Activated T-cell treated with anti-CD3 and anti-CD28 coated beads, Interleukin-2, amount 50 U/mL, for 4 hours (primary cell): ENCODE measurements at regions not wholly inside any gene's neighbourhood (a gene's known extent, or its start where the extent isn't known, plus 50 kb on each side); places are given as distances from the start of the nearest gene placed in this dataset.
A peak's percentile ranks its signal among the peaks of the same experiment; 100 is the strongest.

Experiments
- ATAC-seq, 2 donors: fragments of 200-7000 bp; cut with Tn5 transposase; one replicate each; pipeline ENCODE4 v1.10.0; 2021
- DNase-seq: peaks from one replicate; pipeline ENCODE4 v3.0.0-alpha.2; 2020
- H3K27me3 Mint-ChIP-seq: one replicate; pipeline ENCODE4 v1.8.0; 2021; ENCODE audit warnings: low read depth, mixed read lengths
- H3K36me3 Mint-ChIP-seq: one replicate; pipeline ENCODE4 v1.8.0; 2022; ENCODE audit warnings: mixed read lengths; ENCODE audit not compliant: insufficient read depth
- H3K4me1 Mint-ChIP-seq: one replicate; pipeline ENCODE4 v1.8.0; 2021; ENCODE audit warnings: low read depth, mixed read lengths
- H3K4me3 Mint-ChIP-seq: one replicate; pipeline ENCODE4 v1.8.0; 2021; ENCODE audit warnings: mild to moderate bottlenecking, moderate library complexity, mixed read lengths
- H3K9me3 Mint-ChIP-seq: one replicate; pipeline ENCODE4 v1.8.0; 2021; ENCODE audit warnings: mixed read lengths

DNA sequence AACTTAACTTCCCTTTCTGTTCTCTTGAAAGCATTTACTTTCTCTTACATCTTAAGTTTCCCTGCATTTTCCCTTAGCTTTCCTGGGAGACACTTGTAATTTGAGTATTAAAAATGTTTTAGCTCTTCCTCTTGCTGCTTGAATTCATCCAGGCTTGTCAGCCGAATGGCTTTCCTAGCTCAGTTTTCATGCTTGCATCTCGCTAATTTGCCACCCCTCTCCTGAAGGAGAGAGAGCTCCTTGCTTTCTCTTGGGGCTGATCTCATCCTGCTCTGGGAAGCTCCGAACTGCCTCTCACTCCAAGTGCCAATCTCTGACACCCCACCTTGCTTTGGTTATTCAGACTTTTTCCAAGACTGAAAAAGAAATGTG, 374.6 kb upstream of the TBL1XR1 start:
- ATAC-seq, result no peak
- Mint-ChIP-seq H3K4me1 (peaks cover 2% of the 10 kb centered on the region), H3K4me3 (no peak overlapping the region), H3K9me3 (peaks cover 9% of the 10 kb centered on the region), H3K27me3 (no peaks in the 10 kb centered on the region), H3K36me3 (no peaks in the 10 kb centered on the region)
- no peak for DNase-seq

DNA sequence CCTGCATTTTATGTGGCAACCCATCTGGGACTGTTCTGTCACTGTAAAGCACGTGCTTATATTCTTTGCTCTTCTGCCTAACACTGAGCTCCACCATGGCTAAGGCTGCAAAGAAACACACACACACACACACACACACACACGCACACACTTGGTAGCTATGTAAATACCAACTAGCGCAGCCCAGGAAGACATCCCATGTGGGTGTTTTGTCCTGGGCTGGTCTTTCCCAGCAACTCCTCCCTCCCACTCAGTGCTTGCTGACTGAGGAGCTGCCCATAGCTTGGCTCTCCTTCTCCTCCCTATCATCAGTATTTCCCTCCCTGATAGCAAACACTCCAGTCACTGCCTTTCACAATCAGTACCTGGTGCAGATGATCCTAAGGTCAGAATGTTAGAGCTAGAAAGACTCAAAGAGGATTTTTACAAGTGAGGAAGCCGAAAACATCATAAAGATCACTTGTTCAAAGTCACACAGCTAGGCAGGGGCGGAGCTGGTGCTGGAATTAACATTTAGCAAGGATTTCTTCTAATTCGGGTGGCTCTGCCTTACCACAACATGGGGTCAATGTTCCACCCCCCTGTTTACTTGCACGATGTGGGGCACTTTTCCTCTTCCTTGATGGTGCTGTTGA, 377.1 kb upstream of the TBL1XR1 start:
- H3K36me3 Mint-ChIP-seq, result no peaks in the 10 kb centered on the region
- no peak for DNase-seq
- H3K4me3 Mint-ChIP-seq, result no peak overlapping the region
- no peaks in the 10 kb centered on the region for H3K27me3 Mint-ChIP-seq
- peaks cover 2% of the 10 kb centered on the region for H3K4me1 Mint-ChIP-seq
- ATAC-seq, result no peak
- H3K9me3 Mint-ChIP-seq, result peaks cover 9% of the 10 kb centered on the region

DNA sequence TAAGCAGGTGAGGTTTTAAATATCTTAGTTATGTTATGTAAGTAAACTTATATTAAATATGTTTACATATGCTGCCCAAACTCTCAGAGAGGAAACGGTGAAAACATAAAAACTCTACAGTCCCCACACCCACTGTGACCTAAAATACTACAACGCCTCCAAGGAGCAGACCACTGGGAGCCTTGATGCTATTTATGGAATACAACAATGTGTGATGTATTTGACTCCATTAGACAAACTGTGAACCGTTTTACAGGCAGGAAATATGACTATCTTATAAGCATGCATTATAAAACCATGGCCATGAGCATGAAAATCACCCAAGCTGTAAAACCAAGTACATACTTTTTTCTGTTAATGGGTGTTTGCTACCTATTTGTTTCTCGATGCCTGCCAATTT, 379.5 kb upstream of the TBL1XR1 start:
- Mint-ChIP-seq H3K9me3 (no peaks in the 10 kb centered on the region), H3K36me3 (no peaks in the 10 kb centered on the region), H3K4me1 (no peaks in the 10 kb centered on the region), H3K27me3 (no peaks in the 10 kb centered on the region), H3K4me3 (no peak overlapping the region)
- ATAC-seq (no peak), DNase-seq (no peak)

DNA sequence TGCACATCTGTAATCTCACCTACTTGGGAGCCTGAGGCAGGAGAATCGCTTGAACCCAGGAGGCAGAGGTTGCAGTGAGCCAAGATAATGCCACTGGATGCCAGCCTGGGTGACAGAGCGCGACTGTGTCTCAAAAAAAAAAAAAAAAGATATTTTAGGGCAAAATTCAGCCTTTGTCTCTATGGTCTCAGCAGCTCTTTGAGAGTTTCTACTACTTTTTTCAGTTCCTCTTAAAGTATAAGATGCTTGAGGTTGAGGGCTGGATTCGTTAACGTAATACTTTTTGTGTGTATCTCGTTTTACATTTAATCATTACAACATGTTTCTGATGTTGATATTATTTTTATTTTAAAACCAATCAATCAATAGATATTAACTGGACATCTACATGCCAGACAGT, 381.2 kb upstream of the TBL1XR1 start:
- no peaks in the 10 kb centered on the region for H3K36me3 Mint-ChIP-seq
- H3K9me3 Mint-ChIP-seq, result no peaks in the 10 kb centered on the region
- no peak overlapping the region for H3K4me3 Mint-ChIP-seq
- ATAC-seq (no peak), DNase-seq (no peak)
- no peaks in the 10 kb centered on the region for H3K4me1 Mint-ChIP-seq
- no peaks in the 10 kb centered on the region for H3K27me3 Mint-ChIP-seq

DNA sequence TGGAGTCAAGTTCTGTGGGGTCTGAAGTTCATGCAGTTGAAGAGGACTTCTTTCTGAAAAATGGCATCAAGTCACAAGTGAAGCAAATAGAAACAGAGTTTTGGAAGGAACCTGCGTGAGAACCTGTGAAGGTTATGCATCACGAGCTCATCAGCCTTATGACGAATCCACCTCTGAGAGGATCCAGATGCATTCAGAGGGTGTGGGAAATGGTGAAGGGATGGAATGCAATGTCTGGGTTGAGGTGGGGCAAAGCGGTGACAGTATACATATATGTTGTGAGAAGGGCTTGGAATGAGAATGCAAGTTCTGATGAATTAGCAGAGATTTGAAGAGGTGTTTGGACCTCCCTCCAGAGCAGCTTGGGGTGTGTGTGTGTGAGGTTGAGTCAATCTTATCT, 382.1 kb upstream of the TBL1XR1 start:
- Mint-ChIP-seq H3K9me3 (no peaks in the 10 kb centered on the region), H3K4me3 (no peak overlapping the region), H3K36me3 (no peaks in the 10 kb centered on the region), H3K27me3 (no peaks in the 10 kb centered on the region), H3K4me1 (no peaks in the 10 kb centered on the region)
- no peak for ATAC-seq
- no peak for DNase-seq

DNA sequence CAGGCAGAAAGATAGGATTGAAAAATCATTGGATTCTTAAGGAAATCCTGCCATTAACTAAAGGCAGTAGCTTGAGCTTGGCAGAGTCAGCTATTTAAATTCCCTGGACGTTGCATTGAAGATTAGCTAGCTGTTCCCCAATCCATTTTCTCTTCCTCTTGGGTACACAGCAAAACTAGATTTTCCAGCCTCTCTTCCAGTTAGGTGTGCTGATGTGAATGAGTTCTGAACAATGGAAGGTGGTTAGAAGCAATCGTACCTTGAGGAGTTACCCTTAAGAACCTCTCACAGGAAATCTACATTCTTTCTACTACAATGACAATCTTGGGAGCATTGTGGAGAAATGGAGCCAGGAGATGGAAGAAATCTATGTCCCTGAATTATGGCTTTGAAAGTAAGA, 383.2 kb upstream of the TBL1XR1 start:
- Mint-ChIP-seq H3K4me1 (no peaks in the 10 kb centered on the region), H3K4me3 (no peak overlapping the region), H3K36me3 (no peaks in the 10 kb centered on the region), H3K27me3 (no peaks in the 10 kb centered on the region), H3K9me3 (no peaks in the 10 kb centered on the region)
- no peak for ATAC-seq
- DNase-seq, result no peak

DNA sequence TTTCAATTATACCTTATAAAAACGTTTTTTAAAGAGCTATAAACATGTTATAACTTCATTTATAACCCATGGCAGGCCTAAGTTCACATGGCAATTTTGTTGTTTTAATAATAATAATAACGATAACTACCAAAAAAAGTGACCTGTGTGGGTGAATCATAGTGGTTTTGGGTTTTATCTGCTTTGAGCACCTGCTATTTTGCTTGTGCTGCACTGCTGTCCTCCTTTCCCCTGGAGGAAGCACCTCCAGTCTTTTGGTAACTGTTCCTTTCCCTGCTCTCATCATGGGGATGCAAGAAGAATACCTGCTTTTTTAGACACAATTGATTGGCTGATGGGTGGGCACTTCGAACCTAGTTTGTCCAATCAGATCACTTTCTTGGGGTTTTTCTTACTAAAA, 388.0 kb upstream of the TBL1XR1 start:
- H3K9me3 Mint-ChIP-seq, result no peaks in the 10 kb centered on the region
- DNase-seq (no peak), ATAC-seq (no peak)
- H3K27me3 Mint-ChIP-seq, result no peaks in the 10 kb centered on the region
- H3K4me1 Mint-ChIP-seq, result peaks cover 7% of the 10 kb centered on the region
- H3K36me3 Mint-ChIP-seq, result no peaks in the 10 kb centered on the region
- H3K4me3 Mint-ChIP-seq, result no peak overlapping the region

DNA sequence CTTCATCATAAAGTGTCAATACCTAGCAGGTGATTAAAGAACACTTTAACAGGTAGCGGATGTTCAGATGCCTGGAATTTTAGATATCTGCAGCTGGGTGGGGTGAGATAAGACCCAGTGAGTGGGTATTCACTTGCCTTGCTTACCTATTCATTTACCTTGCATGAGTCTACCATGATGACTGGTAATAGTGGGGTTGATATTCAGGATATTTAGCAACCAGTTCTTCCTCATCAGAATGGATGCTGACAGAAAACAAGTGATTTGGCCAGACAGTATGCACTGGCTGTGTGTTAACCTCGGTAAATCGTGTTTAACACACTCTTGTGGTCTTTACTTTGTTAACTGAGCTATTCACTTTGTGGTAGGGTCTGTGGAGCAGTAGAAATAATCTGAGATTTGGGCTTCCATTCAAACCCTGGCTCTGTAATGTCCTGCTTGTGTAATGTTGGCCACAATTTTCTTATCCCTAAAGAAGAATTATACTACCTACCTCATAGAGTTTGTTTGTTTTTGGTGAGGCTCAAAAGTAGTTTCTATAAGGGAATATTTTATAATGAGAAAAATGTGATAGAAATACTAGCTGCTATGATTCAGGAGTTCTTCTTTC, 391.9 kb upstream of the TBL1XR1 start:
- Mint-ChIP-seq H3K4me1 (peaks cover 26% of the 10 kb centered on the region), H3K9me3 (no peaks in the 10 kb centered on the region), H3K27me3 (no peaks in the 10 kb centered on the region), H3K4me3 (no peak overlapping the region), H3K36me3 (no peaks in the 10 kb centered on the region)
- ATAC-seq (no peak), DNase-seq (no peak)

DNA sequence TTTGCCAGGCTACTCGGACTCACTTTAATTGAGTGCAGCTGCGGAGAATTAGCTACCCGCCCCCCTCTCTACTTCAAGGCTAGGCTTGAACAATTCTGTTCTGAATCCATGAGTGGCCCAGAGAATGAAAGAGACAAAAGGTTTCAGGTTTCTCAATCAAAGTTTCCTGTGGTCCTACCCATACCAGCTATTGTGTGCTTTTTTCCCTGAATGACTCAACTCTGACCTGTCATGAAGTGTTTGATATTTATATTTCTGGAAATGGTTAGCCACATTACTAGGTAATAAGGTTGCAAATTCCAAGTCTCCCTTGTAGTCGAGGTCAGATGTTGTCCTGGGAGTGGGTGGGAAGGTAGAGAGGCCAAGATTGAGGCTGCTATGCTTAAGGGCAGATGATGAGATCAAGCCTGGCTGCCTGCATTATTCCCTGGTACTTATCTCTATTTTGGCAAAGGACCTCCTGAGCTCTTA, 392.7 kb upstream of the TBL1XR1 start:
- DNase-seq, result no peak
- Mint-ChIP-seq H3K9me3 (no peaks in the 10 kb centered on the region), H3K4me1 (peaks cover 32% of the 10 kb centered on the region), H3K27me3 (no peaks in the 10 kb centered on the region), H3K4me3 (no peak overlapping the region), H3K36me3 (no peaks in the 10 kb centered on the region)
- ATAC-seq, result peak; percentile 62 to 78

DNA sequence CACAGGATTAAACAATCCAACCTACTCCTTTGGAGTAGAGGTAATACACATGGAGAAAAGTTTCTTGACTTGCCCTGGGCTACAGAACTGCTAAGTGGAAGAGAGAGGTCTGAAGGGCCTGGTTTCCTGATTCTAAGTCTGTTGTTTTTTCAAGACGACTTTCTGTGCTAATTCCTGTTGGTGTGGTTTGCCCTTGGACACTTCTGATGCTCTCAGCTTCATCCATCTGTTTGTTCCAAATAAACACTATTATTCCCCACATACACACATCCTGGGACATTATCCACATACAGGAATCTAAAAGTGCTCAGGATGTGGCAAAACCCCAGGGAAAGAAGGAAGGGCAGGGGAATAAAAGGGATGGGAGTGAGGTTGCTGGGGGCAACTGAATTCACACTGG, 393.5 kb upstream of the TBL1XR1 start:
- no peak overlapping the region for H3K4me3 Mint-ChIP-seq

DNA sequence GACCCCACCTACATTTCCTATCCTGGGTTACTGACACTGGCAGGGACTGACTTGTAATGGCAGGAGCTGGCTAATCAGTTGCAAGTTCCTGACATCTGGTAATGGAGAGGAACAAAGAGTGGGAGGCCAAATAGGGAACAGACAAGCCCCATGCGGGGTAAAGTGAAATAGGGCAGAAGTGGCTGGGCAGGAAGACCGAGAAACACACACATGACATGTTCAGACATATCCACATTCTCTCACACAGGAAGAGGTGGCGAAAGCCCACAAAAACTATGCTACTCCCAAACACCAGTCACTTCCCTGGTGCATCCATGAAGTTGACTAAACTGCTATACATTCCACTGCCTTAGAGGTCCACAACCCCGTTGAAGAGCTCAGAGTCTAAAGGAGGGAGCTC, 394.1 kb upstream of the TBL1XR1 start:
- ATAC-seq (no peak), DNase-seq (no peak)
- H3K27me3 Mint-ChIP-seq, result no peaks in the 10 kb centered on the region
- peaks cover 45% of the 10 kb centered on the region for H3K4me1 Mint-ChIP-seq
- no peak overlapping the region for H3K4me3 Mint-ChIP-seq
- no peaks in the 10 kb centered on the region for H3K9me3 Mint-ChIP-seq
- H3K36me3 Mint-ChIP-seq, result no peaks in the 10 kb centered on the region

More for the DNA sequence above, 393.5 kb upstream of the TBL1XR1 start:
- Mint-ChIP-seq H3K9me3 (no peaks in the 10 kb centered on the region), H3K4me1 (peaks cover 40% of the 10 kb centered on the region), H3K36me3 (no peaks in the 10 kb centered on the region), H3K27me3 (no peaks in the 10 kb centered on the region)
- ATAC-seq (no peak), DNase-seq (no peak)

DNA sequence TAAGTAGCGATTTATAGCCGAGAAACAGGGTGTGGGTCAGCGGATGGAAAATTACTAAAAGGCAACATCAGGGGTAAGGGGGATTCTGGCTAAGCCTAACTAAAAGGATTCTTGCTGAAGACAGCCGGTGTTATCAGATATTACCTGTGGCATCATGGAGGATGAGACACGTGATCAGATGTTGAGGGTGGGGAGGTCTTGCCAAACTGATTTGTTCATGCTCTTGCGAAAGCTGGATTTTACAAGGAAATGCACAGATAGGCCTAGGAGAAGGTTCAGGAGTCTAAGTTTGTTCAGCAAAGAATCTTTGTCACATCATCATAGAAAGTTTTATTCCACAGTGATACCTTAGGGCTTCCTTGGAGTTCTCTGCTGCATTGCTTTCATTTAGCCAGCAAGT, 396.8 kb upstream of the TBL1XR1 start:
- Mint-ChIP-seq H3K4me3 (no peak overlapping the region), H3K4me1 (peaks cover 72% of the 10 kb centered on the region), H3K27me3 (no peaks in the 10 kb centered on the region), H3K9me3 (no peaks in the 10 kb centered on the region), H3K36me3 (no peaks in the 10 kb centered on the region)
- ATAC-seq (no peak), DNase-seq (no peak)

DNA sequence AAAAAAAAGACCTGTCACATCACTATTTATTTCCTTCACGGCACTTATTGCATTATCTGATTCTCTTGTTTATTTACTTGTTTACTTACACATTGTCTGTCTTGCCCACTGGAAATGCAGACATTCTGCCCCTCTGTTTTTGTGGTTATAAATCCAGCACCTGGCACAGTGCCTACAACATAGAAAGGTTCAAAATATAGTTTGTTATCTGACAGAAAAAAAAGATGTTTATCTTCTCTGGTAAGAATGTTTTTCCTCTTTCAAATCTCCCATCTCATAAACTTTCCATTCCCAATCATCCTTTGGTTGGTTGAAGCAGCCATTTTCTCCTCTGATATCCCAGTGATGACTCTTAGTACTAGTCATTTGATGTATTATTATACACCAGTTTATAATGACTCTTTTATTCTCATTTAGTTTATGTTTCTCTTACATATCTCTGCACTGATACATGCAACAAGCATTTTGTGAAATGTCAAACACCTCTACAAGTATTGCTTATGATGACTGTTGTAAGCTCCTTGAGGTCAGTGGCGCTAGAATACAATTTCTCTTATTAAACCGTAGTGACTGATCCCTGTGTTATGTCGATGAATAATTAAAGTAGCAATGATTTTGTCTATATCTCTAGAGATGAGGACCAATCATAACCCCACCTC, 398.4 kb upstream of the TBL1XR1 start:
- DNase-seq (no peak), ATAC-seq (peak in 1 of 2 donors; percentile 16)
- no peaks in the 10 kb centered on the region for H3K36me3 Mint-ChIP-seq
- no peaks in the 10 kb centered on the region for H3K27me3 Mint-ChIP-seq
- H3K4me3 Mint-ChIP-seq, result no peak overlapping the region
- H3K4me1 Mint-ChIP-seq, result peaks cover 80% of the 10 kb centered on the region
- no peaks in the 10 kb centered on the region for H3K9me3 Mint-ChIP-seq

DNA sequence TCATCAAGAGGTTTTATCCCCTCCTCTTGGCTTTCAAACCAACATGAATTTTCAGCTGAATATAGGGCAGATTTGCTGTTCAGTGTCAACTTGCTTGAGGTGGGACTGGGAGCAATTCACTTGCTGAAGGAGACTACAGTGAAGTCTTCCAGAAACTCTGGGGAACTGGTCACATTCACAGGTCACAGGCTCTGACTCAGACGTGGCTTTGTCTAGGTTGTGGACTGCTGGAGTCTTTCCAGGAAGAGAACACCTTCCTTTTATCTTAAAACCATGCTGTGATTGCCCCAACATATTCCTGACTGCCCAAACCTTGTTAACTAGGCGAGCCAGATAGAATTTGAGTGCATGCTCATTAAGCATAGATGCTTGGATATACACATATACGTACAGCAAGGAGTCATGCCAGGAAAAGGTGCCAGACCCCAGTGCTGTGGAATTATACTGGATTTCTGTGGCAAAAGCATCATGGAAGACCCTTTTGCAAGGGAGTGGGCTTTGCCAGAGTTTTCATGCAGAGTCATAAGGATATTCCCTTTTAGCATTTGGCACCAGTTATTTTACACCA, 399.1 kb upstream of the TBL1XR1 start:
- Mint-ChIP-seq H3K4me3 (no peak overlapping the region), H3K9me3 (no peaks in the 10 kb centered on the region), H3K4me1 (peaks cover 80% of the 10 kb centered on the region), H3K36me3 (no peaks in the 10 kb centered on the region), H3K27me3 (no peaks in the 10 kb centered on the region)
- DNase-seq, result no peak
- no peak for ATAC-seq

DNA sequence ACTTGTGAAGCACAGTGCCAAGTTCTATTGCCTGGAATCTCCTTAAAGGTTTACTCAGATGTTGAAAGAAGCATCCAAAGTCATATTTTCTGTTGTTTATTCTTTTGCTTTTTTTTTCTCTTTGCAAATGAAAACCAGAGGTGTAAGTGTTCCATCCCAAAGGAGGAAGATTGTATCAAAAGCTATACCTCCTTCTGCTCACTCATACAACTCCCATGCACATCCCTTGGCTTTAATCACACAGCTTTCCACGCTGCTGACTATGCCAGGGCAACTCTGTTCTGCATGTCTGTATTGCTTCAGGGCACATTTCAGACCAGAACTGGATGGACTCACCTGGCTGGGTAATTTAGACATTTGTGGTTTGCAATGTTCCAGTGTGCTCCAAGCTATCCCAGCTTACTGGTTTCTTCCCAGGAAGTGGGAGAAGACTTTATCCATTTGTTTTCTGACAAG, 399.6 kb upstream of the TBL1XR1 start:
- ATAC-seq (no peak), DNase-seq (no peak)
- no peaks in the 10 kb centered on the region for H3K36me3 Mint-ChIP-seq
- H3K4me3 Mint-ChIP-seq, result no peak overlapping the region
- peaks cover 78% of the 10 kb centered on the region for H3K4me1 Mint-ChIP-seq
- no peaks in the 10 kb centered on the region for H3K9me3 Mint-ChIP-seq
- no peaks in the 10 kb centered on the region for H3K27me3 Mint-ChIP-seq
